Stimulated activated CD4-positive, alpha-beta T cell treated with anti-CD3 and anti-CD28 coated beads, Interleukin-4, amount 100 ng/mL, for 1 hour (primary cell): ENCODE measurements at regions not wholly inside any gene's neighbourhood (a gene's known extent, or its start where the extent isn't known, plus 50 kb on each side); places are given as distances from the start of the nearest gene placed in this dataset.
"Not testable (repeated sequence)": the region's sequence is repeated elsewhere in the genome, so short reads cannot be mapped to it uniquely, and the experiment has no call there.

Experiments
- DNase-seq: peaks from one replicate; pipeline ENCODE4 v3.0.0-alpha.2; 2020

DNA sequence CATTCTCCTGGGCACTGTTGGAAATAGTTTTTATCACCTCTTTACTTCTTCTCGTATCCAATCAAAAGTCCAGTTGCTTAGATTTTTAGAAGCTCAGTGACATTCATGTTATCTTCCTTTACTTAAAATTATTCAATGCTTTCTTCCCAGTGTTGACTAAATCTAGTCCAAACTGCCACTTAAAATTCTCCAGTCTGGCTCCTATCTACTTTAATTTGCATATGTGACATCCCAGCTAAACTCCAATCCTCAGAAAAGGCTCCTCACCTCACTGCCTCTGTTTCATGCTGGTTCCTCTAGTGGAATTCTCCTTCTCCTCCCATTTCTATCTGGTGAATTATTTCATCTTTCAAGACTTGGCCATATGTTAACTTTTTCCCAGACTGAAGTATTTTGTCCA is 1238.7 kb upstream of the WWC1 start:
- no peak for DNase-seq

DNA sequence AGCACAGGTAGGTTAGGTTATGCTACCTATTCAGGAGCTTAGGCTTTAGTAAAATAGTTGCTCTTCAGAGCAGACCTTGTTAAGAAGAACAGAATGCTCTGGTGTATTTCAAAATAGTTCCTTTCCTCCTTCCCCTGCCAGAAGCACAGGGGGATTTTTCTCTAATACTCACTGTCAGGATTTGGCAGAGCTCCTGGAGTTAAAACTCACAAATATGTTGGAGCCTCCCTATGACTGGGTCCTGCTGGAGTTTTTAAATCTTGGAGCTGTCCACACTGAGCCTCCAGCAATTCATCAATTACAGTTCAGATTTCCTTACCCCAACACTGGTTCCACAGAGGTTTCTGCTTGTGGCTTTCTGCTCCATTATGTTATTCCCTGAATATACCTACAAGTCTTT is 1233.8 kb upstream of the WWC1 start:
- no peak for DNase-seq

GRCh38 chr5:167061695-167062094 is 1229.8 kb upstream of the WWC1 start:
- no peak for DNase-seq

DNA sequence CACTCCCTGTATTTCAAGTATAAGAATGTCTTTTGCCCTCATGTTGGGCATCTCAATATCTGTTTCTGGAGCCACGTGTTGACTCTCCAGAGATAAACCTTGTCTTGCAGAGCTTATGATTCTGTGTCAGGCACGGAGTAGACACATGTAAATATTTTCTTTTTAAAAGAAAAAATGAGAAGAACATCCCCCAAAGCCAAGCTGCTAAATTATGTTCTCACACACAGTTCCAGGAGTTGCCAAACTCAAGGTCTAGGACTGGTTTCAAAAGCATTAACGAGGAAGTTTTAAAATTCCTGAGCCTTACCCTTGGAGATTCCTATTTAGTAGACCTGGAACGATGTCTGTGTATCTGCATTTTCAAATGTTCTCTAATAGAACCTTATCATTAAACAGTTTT is 1228.3 kb upstream of the WWC1 start:
- no peak for DNase-seq

DNA sequence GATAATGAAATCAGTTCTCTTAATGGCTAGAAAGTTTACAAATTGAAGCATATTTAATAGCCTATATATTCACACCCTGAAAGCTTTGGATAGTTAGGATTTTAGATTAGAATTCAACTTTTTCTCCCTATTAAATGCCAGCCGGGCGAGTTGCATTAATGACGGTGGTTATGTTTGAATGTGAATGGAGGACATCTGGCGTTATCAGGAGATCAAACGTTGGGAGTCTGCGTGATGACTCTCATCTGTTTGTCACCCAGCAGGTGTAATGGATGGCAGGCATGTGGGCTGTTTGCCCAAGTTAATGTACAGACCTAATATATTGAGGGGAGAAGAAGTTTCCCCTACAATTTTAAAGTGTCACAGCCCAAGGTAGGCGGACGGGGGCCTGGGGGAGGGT is 1227.7 kb upstream of the WWC1 start:
- no peak for DNase-seq

DNA sequence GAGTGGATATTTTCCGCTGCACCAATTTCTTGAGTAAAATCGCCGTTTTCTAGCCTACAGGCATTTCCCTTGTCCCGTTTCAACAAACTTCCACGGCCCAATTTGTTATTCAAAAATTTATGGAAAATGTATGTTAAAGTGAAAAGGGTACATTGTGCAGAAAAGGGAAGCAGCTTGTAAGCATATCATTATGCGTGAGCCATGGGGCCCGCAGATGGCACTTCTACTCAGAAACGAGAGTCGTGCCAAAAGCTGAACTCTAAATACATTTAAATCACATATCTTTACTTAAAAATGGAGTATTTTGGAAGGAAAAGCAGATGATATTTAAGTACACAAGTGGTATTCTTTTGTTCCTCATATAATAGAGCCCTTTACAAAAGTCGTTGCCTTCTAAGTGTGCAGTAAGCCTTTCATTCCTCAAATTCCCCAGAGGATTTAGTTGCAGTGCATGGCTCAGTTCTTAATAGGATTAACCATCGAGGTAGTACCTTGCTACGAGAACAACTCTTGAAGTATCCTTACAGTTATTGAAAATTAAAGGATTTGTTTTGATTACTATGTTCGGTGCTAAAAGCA is 1227.2 kb upstream of the WWC1 start:
- DNase-seq: no peak

GRCh38 chr5:167065794-167066193 is 1225.7 kb upstream of the WWC1 start:
- DNase-seq: no peak

DNA sequence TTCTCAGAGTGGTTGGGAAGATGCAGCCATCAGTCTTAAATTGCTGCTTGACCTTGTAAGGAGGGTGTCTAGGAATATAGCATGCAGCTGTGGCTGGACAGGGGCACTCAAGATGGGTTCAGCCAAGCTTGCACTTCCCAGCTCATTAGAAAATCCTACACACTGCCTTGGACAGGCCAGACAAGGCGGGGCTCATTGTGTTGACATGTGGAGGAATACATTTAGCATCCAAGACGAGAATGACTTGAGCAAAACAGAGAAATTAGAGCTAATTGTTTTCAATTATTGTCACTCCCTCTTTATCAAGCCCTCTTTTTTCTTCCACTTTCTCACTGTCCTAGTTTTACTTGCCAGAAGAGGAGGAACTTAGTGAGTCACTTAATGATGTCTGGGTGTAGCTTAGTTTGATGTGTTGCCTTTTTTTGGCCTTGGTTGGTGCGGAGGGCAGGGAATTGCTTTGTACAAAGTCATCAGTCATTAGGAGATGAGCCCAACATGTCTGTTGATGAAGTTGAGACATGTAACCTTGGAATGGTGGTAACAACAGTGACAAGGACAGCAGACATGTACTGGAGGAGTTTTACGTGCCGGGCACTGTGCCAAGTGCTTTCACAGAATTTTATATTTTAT is 1219.3 kb upstream of the WWC1 start:
- DNase-seq: no peak

DNA sequence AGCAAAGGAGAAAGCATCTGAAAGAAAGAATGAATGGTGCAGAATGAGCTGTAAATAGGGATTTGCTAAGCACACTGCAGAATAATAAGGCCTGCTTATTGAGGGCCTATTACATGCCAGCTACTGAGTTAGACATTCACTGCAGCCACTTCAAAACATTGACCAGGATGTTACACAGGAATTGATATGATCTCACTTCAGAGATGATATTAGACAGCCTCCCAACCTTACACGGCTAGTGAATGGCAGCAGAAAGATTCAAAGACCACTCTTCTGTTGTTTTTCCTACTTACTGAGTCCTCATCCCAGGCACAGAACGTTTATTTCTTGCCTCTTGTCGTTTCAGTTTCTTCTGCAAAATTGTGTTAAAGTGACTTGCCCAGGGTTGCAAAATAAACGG is 1209.9 kb upstream of the WWC1 start:
- DNase-seq: no peak

DNA sequence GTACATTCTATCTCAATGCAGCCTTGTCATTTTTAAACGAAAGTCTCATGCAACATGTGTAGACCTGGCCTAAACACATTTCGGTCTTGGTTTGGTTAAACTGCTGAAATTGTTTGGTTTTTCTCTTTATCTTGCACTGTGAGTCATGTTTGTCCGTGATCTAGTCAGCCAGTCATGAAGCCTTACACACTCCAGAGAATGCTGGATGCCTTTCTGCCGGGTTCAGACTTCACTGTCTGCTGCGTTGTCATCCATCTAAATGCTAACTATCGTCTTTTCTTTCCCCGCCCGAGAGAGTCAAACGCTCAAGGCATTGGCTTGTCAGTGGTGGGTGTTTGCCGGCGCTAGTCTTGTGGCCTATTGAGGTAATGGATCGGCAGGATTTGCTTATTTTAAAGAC is 1194.6 kb upstream of the WWC1 start:
- DNase-seq: no peak

- DNase-seq: no peak
These were observed 1187.1 kb upstream of the WWC1 start for GRCh38 chr5:167104351-167104750.

GRCh38 chr5:167105941-167106340 is 1185.5 kb upstream of the WWC1 start:
- DNase-seq: no peak

GRCh38 chr5:167107684-167108083 is 1183.8 kb upstream of the WWC1 start:
- DNase-seq: no peak

DNA sequence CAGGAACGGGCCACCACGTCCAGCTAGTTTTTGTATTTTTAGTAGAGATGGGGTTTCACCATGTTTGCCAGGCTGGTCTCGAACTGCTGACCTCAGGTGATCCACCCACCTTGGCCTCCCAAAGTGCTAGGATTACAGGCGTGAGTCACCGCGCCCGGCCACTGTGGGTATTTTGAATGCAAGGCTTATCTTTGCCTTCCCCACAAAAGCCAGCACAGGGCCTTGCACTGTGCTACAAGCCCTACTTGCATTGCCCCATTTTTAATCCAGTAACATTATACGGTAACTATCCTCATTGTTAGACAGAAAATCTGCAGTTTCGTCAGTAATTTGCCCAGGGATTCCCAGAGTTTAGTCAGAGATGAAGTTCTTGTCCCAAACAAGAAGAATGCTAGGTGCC is 1183.2 kb upstream of the WWC1 start:
- DNase-seq: not testable (repeated sequence)

DNA sequence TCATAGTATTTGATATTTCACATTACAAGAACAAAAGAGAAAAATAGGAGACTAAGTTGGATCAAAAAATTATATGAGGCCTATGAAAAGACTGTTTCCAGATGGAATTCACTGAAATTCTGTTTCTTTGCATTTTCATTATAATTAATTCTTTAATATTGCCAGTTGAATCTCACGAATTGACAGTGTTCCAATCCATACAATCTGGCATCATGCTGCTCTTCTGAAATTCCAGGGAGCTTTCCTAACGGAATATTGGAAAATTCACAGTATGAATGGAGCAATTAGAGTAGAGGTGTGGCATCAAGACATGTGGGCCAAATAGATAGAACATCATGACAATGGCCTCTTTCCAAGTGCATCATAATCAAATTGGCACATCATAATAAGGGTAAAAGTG is 1178.9 kb upstream of the WWC1 start:
- DNase-seq: no peak

GRCh38 chr5:167122267-167122666 is 1169.2 kb upstream of the WWC1 start:
- no peak for DNase-seq

- no peak for DNase-seq
These were observed 1168.3 kb upstream of the WWC1 start for GRCh38 chr5:167123126-167123525.

DNA sequence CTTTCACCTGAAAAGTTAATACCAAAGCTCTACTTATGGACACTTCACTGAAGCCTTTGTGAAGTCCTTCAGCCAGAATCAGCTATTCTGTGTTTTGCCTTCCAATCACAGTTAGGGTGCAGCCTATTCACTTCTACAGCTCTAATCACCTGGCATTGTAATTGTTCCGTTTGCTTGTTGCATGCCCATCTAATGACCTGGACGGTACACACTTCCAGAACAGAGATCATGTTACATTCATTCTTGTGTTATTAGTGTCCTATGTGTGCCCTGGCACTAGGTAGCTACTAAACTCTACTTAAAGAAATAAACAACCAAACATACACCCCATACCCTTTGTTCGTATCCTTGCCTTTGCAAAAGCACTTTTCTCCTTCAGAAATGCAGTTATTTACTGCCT is 1162.9 kb upstream of the WWC1 start:
- no peak for DNase-seq

- no peak for DNase-seq
These were observed 1150.7 kb upstream of the WWC1 start for GRCh38 chr5:167140548-167141291.

- DNase-seq: no peak
These were observed 1147.7 kb upstream of the WWC1 start for GRCh38 chr5:167143716-167144115.

DNA sequence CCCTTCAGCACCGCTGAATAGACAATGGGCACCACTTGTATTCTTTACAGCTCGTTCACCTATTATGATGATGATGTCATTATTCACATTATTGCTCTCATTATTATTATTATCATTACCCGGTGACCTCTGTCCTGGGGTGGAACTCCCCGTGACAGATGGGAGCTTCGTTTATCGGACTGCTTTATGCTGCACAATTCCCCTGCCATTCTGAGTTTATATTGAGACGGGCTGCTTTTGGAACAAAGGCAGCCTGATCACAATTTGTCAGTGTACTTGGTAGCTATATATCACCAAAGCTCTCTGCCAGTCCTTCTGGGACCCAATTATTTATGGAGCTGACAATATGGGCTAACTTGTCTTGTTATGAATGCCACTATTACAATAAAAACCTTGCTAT is 1145.6 kb upstream of the WWC1 start:
- DNase-seq: no peak

DNA sequence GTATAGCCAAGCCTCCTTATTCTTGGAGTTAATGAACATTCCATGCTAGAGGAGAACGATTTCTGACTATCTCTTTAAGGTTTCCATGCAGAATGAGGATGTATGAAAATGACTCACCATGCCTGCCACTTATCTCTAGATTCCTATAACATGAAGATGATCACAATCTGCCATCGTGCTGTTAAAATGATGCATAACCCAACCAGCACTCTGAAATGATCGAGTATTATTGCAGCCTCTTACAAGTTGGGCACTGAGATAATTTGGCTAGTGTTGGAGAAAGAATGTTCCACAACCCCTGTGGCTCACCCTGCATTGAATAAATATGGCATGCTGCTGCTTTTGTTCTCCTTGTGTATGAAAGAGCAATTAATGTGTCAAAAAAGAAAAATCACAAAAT is 1143.6 kb upstream of the WWC1 start:
- no peak for DNase-seq

DNA sequence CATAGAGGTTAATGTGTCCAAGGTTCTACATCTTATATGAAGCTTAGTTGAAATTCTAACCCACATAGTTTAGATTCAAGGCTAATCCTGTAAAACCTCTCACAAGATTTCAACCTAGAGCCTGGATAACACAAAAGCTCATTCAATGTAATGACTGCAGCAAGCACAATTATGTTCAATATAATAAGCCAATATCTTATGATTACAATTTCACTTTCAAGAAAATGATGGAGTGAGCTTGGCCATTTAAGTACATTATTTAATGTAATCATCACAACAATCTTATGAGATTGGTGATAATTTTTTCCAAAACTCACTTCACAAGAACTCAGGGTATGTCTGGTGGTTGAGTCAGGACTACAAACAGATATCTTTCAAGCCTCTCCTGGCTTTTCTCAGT is 1140.8 kb upstream of the WWC1 start:
- no peak for DNase-seq

- DNase-seq: no peak
These were observed 1138.9 kb upstream of the WWC1 start for GRCh38 chr5:167152561-167152960.
